ENCODE measurements at regions not wholly inside any gene's neighbourhood (a gene's known extent, or its start where the extent isn't known, plus 50 kb on each side); places are given as distances from the start of the nearest gene placed in this dataset.

DNA sequence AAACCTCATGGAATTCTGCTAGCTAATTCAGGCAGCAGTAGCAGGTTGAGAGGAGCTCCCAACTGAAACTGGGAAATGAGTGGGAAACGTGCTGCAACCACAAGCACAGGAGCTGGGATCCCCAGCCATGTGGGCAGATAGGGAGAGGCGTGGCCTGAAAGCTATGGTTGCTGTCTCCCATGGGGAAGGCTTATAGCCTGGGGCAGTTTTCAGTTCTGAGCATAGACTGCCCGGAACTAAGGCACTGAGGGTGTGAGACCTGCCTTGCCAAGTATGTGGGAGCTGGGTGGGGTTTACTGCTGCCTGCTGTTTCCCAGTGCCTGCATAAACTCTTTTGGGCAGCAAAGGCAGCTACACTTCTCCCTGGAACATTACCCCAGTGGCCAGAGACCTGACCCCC is 229.5 kb downstream of the TUSC7 start:
- Histone ChIP-seq H3K4me2 (no peak overlapping the region), H3K36me3 (replicated peaks in 1 of 2; ENCODE audit: control insufficient read depth in 1 of 2, insufficient read depth in 2 of 2, low read length in 1 of 2) (no peaks in the 10 kb centered on the region), H3K4me1 (ENCODE audit: control insufficient read depth in 1 of 2, insufficient read depth in 2 of 2, low read depth in 1 of 2, low read length in 1 of 2) (no peaks in the 10 kb centered on the region), H3K9ac (no peak overlapping the region), H4K20me1 (ENCODE audit: insufficient read depth) (no peaks in the 10 kb centered on the region), H3F3A (replicated peaks; ENCODE audit: insufficient read depth) (no peaks in the 10 kb centered on the region), H3K9me2 (no peaks in the 10 kb centered on the region), H2AFZ (ENCODE audit: low read depth) (no peak overlapping the region), H3K4me3 (ENCODE audit: low read depth in 2 of 2, low read length in 1 of 2) (no peak overlapping the region), H3K27ac (ENCODE audit: low read depth in 2 of 2, low read length in 1 of 2) (no peak overlapping the region), H3K9me3 (no peaks in the 10 kb centered on the region), H3K79me2 (ENCODE audit: insufficient read depth) (no peaks in the 10 kb centered on the region), H3K27me3 (ENCODE audit: insufficient read depth) (no peaks in the 10 kb centered on the region)
- DNase-seq, result no peak
- 43% methylated on average over 2 of the region's 3 CpGs for whole genome bisulfite sequencing (ENCODE audit: low lambda C conversion rate)
- ChIA-PET POLR2A (no interaction called here), CTCF (interaction anchor here (1.2 kb wide), 1 partner anchor 18 kb away, joined by 3 read pairs; no protein-coding TSS in a partner anchor)
- TF ChIP-seq GATA2 (CRISPR knock-in tag; IDR thresholded peaks at IDR 0.05), result no peak
- TF ChIP-seq, protein P1, sequence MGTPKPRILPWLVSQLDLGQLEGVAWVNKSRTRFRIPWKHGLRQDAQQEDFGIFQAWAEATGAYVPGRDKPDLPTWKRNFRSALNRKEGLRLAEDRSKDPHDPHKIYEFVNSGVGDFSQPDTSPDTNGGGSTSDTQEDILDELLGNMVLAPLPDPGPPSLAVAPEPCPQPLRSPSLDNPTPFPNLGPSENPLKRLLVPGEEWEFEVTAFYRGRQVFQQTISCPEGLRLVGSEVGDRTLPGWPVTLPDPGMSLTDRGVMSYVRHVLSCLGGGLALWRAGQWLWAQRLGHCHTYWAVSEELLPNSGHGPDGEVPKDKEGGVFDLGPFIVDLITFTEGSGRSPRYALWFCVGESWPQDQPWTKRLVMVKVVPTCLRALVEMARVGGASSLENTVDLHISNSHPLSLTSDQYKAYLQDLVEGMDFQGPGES (IDR thresholded peaks at IDR 0.05; ENCODE audit: low read depth, low read length), result no peak
- TF ChIP-seq, protein P2, sequence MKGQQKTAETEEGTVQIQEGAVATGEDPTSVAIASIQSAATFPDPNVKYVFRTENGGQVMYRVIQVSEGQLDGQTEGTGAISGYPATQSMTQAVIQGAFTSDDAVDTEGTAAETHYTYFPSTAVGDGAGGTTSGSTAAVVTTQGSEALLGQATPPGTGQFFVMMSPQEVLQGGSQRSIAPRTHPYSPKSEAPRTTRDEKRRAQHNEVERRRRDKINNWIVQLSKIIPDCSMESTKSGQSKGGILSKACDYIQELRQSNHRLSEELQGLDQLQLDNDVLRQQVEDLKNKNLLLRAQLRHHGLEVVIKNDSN (IDR thresholded peaks at IDR 0.05; ENCODE audit: borderline replicate concordance, low read depth), result no peak

DNA sequence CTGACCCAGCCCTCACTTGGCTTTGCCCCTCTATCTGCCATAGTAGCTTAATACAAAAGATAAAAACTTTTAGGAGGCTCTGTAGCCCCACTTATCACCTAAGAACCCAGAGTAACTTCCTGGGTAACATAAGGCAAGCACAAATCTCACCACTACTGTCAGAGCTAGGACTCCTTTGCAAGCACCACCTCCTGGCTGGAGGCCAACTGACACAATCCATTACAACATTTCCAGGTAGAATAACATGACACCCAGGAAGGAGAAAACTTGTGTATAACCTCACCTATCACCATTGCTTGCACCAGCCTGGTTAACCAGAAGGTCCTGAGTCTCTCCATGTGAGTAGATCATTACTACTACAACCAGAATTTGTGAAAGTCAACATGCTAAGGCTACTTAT is 230.0 kb downstream of the TUSC7 start:
- Histone ChIP-seq H3F3A (replicated peaks; ENCODE audit: insufficient read depth) (no peaks in the 10 kb centered on the region), H4K20me1 (ENCODE audit: insufficient read depth) (no peaks in the 10 kb centered on the region), H3K4me2 (no peak overlapping the region), H3K9me3 (no peaks in the 10 kb centered on the region), H2AFZ (ENCODE audit: low read depth) (no peak overlapping the region), H3K27me3 (ENCODE audit: insufficient read depth) (no peaks in the 10 kb centered on the region), H3K9me2 (no peaks in the 10 kb centered on the region), H3K36me3 (replicated peaks in 1 of 2; ENCODE audit: control insufficient read depth in 1 of 2, insufficient read depth in 2 of 2, low read length in 1 of 2) (no peaks in the 10 kb centered on the region), H3K9ac (no peak overlapping the region), H3K4me3 (ENCODE audit: low read depth in 2 of 2, low read length in 1 of 2) (no peak overlapping the region), H3K79me2 (ENCODE audit: insufficient read depth) (no peaks in the 10 kb centered on the region), H3K4me1 (ENCODE audit: control insufficient read depth in 1 of 2, insufficient read depth in 2 of 2, low read depth in 1 of 2, low read length in 1 of 2) (no peaks in the 10 kb centered on the region), H3K27ac (ENCODE audit: low read depth in 2 of 2, low read length in 1 of 2) (no peak overlapping the region)
- DNase-seq, result no peak
- CTCF ChIA-PET, result no interaction called here
- POLR2A ChIA-PET, result no interaction called here
- TF ChIP-seq CHD2 (IDR thresholded peaks at IDR 0.05; ENCODE audit: low read length, partially characterized antibody) (no peak), GABPA (IDR thresholded peaks at IDR 0.05; ENCODE audit: low read depth) (no peak), ELF1 (IDR thresholded peaks at IDR 0.05) (no peak), GATA2 (CRISPR knock-in tag; IDR thresholded peaks at IDR 0.05) (no peak), MEF2A (IDR thresholded peaks at IDR 0.05; ENCODE audit: borderline replicate concordance, low read depth) (no peak), TAF1 (IDR thresholded peaks at IDR 0.05; ENCODE audit: borderline replicate concordance, low read depth, low read length) (no peak), FOSL2 (IDR thresholded peaks at IDR 0.05; ENCODE audit: borderline replicate concordance, low read depth) (no peak), SIN3A (IDR thresholded peaks at IDR 0.05; ENCODE audit: borderline replicate concordance, low read depth, low read length) (no peak), YY1 (IDR thresholded peaks at IDR 0.05; ENCODE audit: low read depth) (no peak), JUND (IDR thresholded peaks at IDR 0.05) (no peak), TEAD4 (IDR thresholded peaks at IDR 0.05; ENCODE audit: borderline replicate concordance, insufficient read depth) (no peak), RXRA (IDR thresholded peaks at IDR 0.05; ENCODE audit: borderline replicate concordance, low read depth) (no peak)
- TF ChIP-seq, protein P3, sequence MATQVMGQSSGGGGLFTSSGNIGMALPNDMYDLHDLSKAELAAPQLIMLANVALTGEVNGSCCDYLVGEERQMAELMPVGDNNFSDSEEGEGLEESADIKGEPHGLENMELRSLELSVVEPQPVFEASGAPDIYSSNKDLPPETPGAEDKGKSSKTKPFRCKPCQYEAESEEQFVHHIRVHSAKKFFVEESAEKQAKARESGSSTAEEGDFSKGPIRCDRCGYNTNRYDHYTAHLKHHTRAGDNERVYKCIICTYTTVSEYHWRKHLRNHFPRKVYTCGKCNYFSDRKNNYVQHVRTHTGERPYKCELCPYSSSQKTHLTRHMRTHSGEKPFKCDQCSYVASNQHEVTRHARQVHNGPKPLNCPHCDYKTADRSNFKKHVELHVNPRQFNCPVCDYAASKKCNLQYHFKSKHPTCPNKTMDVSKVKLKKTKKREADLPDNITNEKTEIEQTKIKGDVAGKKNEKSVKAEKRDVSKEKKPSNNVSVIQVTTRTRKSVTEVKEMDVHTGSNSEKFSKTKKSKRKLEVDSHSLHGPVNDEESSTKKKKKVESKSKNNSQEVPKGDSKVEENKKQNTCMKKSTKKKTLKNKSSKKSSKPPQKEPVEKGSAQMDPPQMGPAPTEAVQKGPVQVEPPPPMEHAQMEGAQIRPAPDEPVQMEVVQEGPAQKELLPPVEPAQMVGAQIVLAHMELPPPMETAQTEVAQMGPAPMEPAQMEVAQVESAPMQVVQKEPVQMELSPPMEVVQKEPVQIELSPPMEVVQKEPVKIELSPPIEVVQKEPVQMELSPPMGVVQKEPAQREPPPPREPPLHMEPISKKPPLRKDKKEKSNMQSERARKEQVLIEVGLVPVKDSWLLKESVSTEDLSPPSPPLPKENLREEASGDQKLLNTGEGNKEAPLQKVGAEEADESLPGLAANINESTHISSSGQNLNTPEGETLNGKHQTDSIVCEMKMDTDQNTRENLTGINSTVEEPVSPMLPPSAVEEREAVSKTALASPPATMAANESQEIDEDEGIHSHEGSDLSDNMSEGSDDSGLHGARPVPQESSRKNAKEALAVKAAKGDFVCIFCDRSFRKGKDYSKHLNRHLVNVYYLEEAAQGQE (IDR thresholded peaks at IDR 0.05; ENCODE audit: low read depth, low read length), result no peak
- TF ChIP-seq, protein P4, sequence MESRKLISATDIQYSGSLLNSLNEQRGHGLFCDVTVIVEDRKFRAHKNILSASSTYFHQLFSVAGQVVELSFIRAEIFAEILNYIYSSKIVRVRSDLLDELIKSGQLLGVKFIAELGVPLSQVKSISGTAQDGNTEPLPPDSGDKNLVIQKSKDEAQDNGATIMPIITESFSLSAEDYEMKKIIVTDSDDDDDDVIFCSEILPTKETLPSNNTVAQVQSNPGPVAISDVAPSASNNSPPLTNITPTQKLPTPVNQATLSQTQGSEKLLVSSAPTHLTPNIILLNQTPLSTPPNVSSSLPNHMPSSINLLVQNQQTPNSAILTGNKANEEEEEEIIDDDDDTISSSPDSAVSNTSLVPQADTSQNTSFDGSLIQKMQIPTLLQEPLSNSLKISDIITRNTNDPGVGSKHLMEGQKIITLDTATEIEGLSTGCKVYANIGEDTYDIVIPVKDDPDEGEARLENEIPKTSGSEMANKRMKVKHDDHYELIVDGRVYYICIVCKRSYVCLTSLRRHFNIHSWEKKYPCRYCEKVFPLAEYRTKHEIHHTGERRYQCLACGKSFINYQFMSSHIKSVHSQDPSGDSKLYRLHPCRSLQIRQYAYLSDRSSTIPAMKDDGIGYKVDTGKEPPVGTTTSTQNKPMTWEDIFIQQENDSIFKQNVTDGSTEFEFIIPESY (IDR thresholded peaks at IDR 0.05; ENCODE audit: borderline replicate concordance, low read depth), result no peak
- TF ChIP-seq, protein P5, sequence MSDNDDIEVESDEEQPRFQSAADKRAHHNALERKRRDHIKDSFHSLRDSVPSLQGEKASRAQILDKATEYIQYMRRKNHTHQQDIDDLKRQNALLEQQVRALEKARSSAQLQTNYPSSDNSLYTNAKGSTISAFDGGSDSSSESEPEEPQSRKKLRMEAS (IDR thresholded peaks at IDR 0.05; ENCODE audit: low read depth), result no peak
- TF ChIP-seq, protein P6, sequence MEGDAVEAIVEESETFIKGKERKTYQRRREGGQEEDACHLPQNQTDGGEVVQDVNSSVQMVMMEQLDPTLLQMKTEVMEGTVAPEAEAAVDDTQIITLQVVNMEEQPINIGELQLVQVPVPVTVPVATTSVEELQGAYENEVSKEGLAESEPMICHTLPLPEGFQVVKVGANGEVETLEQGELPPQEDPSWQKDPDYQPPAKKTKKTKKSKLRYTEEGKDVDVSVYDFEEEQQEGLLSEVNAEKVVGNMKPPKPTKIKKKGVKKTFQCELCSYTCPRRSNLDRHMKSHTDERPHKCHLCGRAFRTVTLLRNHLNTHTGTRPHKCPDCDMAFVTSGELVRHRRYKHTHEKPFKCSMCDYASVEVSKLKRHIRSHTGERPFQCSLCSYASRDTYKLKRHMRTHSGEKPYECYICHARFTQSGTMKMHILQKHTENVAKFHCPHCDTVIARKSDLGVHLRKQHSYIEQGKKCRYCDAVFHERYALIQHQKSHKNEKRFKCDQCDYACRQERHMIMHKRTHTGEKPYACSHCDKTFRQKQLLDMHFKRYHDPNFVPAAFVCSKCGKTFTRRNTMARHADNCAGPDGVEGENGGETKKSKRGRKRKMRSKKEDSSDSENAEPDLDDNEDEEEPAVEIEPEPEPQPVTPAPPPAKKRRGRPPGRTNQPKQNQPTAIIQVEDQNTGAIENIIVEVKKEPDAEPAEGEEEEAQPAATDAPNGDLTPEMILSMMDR (IDR thresholded peaks at IDR 0.05), result no peak
- TF ChIP-seq, protein P2 (IDR thresholded peaks at IDR 0.05; ENCODE audit: borderline replicate concordance, low read depth), result no peak
